ENCODE measurements at regions not wholly inside any gene's neighbourhood (a gene's known extent, or its start where the extent isn't known, plus 50 kb on each side); places are given as distances from the start of the nearest gene placed in this dataset.

- ChIA-PET CTCF (no interaction called here), POLR2A (no interaction called here)
- no peak overlapping the region for H3K27ac Mint-ChIP-seq
- H3K4me3 Mint-ChIP-seq: no peak overlapping the region
- ATAC-seq (no peak), DNase-seq (ENCODE audit: low spot score) (no peak)
- no peaks in the 10 kb centered on the region for H3K27me3 Mint-ChIP-seq (ENCODE audit: low read depth)
- peaks cover 4% of the 10 kb centered on the region for H3K36me3 Mint-ChIP-seq
- no peaks in the 10 kb centered on the region for H3K4me1 Mint-ChIP-seq
- peaks cover 10% of the 10 kb centered on the region for H3K9me3 Mint-ChIP-seq
- TF ChIP-seq PRRX2 (CRISPR knock-in tag; IDR thresholded peaks at IDR 0.05) (no peak), CTCF (IDR thresholded peaks at IDR 0.05) (no peak), STAT6 (CRISPR knock-in tag; conservative IDR thresholded peaks at IDR 0.05; ENCODE audit: low read depth) (no peak), CREB1 (CRISPR knock-in tag; IDR thresholded peaks at IDR 0.05) (no peak), CDX4 (CRISPR knock-in tag; IDR thresholded peaks at IDR 0.05; ENCODE audit: borderline replicate concordance) (no peak), ZNF396 (CRISPR knock-in tag; IDR thresholded peaks at IDR 0.05; ENCODE audit: borderline replicate concordance) (no peak), PRDM15 (CRISPR knock-in tag; IDR thresholded peaks at IDR 0.05) (no peak), EMX1 (CRISPR knock-in tag; IDR thresholded peaks at IDR 0.05) (no peak)
Measured at GRCh38 chr7:81029511-81029910, 110.7 kb upstream of the SEMA3C start.

- ChIA-PET CTCF (no interaction called here), POLR2A (no interaction called here)
- Mint-ChIP-seq H3K27me3 (ENCODE audit: low read depth) (no peaks in the 10 kb centered on the region), H3K9me3 (peaks cover 4% of the 10 kb centered on the region), H3K4me1 (no peaks in the 10 kb centered on the region), H3K36me3 (peaks cover 2% of the 10 kb centered on the region; the same call in 1 of the 2 replicates), H3K27ac (no peak overlapping the region), H3K4me3 (no peak overlapping the region)
- ATAC-seq: no peak
- DNase-seq (ENCODE audit: low spot score): no peak
- TF ChIP-seq E2F5 (CRISPR knock-in tag; IDR thresholded peaks at IDR 0.05): no peak
- TF ChIP-seq NFE2L1 (CRISPR knock-in tag; IDR thresholded peaks at IDR 0.05): no peak
- no peak for TF ChIP-seq NFYB (CRISPR knock-in tag; conservative IDR thresholded peaks at IDR 0.05; ENCODE audit: low read depth)
- no peak for TF ChIP-seq HMGXB4 (CRISPR knock-in tag; IDR thresholded peaks at IDR 0.05)
- TF ChIP-seq USF1 (CRISPR knock-in tag; IDR thresholded peaks at IDR 0.05): no peak
- no peak for TF ChIP-seq ESRRA (CRISPR knock-in tag; IDR thresholded peaks at IDR 0.05; ENCODE audit: borderline replicate concordance)
- no peak for TF ChIP-seq ZNF423 (CRISPR knock-in tag; IDR thresholded peaks at IDR 0.05)
- TF ChIP-seq MLX (CRISPR knock-in tag; IDR thresholded peaks at IDR 0.05): no peak
- TF ChIP-seq ATF3 (CRISPR knock-in tag; conservative IDR thresholded peaks at IDR 0.05): no peak
- TF ChIP-seq PREB (CRISPR knock-in tag; IDR thresholded peaks at IDR 0.05; ENCODE audit: borderline replicate concordance): no peak
- TF ChIP-seq HMGA2 (CRISPR knock-in tag; IDR thresholded peaks at IDR 0.05): no peak
- TF ChIP-seq ELF4 (CRISPR knock-in tag; IDR thresholded peaks at IDR 0.05; ENCODE audit: low read depth): no peak
- no peak for TF ChIP-seq JUN (CRISPR knock-in tag; IDR thresholded peaks at IDR 0.05)
- TF ChIP-seq SMAD4 (CRISPR knock-in tag; IDR thresholded peaks at IDR 0.05): no peak
Measured at GRCh38 chr7:81025360-81025759, 106.5 kb upstream of the SEMA3C start.
